GM19438 (cell line): ENCODE measurements at regions not wholly inside any gene's neighbourhood (a gene's known extent, or its start where the extent isn't known, plus 50 kb on each side); places are given as distances from the start of the nearest gene placed in this dataset.

Experiments
- ATAC-seq: cut with Tn5 transposase; IDR thresholded peaks from one replicate; pipeline ENCODE4 v1.9.1; 2021; ENCODE audit warnings: low read depth; ENCODE audit not compliant: unreplicated experiment

GRCh38 chr2:129456691-129457090, 522.8 kb upstream of the RAB6C start:
- no peak for ATAC-seq

- ATAC-seq = no peak
Measured at GRCh38 chr2:129457277-129457818, 522.1 kb upstream of the RAB6C start.

- no peak for ATAC-seq
Measured at GRCh38 chr2:129458006-129458405, 521.5 kb upstream of the RAB6C start.

- ATAC-seq = no peak
Measured at GRCh38 chr2:129458436-129458835, 521.0 kb upstream of the RAB6C start.

GRCh38 chr2:129459200-129459876, 520.1 kb upstream of the RAB6C start:
- no peak for ATAC-seq

GRCh38 chr2:129459881-129460280, 519.6 kb upstream of the RAB6C start:
- no peak for ATAC-seq

- no peak for ATAC-seq
Measured at GRCh38 chr2:129460299-129461198, 518.9 kb upstream of the RAB6C start.

- no peak for ATAC-seq
Measured at GRCh38 chr2:129462349-129462748, 517.1 kb upstream of the RAB6C start.

GRCh38 chr2:129462967-129463366, 516.5 kb upstream of the RAB6C start:
- no peak for ATAC-seq

- no peak for ATAC-seq
Measured at GRCh38 chr2:129464036-129464435, 515.4 kb upstream of the RAB6C start.

- ATAC-seq = no peak
Measured at GRCh38 chr2:129464631-129465030, 514.8 kb upstream of the RAB6C start.

GRCh38 chr2:129465045-129465444, 514.4 kb upstream of the RAB6C start:
- ATAC-seq = no peak

GRCh38 chr2:129466389-129466788, 513.1 kb upstream of the RAB6C start:
- ATAC-seq = no peak

GRCh38 chr2:129467012-129467779, 512.3 kb upstream of the RAB6C start:
- ATAC-seq = no peak

GRCh38 chr2:129467941-129468340, 511.5 kb upstream of the RAB6C start:
- ATAC-seq = no peak

- no peak for ATAC-seq
Measured at GRCh38 chr2:129468879-129469278, 510.6 kb upstream of the RAB6C start.

GRCh38 chr2:129469389-129469788, 510.1 kb upstream of the RAB6C start:
- ATAC-seq = no peak

GRCh38 chr2:129469871-129470270, 509.6 kb upstream of the RAB6C start:
- no peak for ATAC-seq

GRCh38 chr2:129478902-129479517, 500.5 kb upstream of the RAB6C start:
- no peak for ATAC-seq

- ATAC-seq = no peak
Measured at GRCh38 chr2:129479892-129480291, 499.6 kb upstream of the RAB6C start.
